Pancreas (tissue), 10 donors: ENCODE measurements at regions not wholly inside any gene's neighbourhood (a gene's known extent, or its start where the extent isn't known, plus 50 kb on each side); places are given as distances from the start of the nearest gene placed in this dataset.
A peak's percentile ranks its signal among the peaks of the same experiment; 100 is the strongest.

ENCODE experiments used
- ATAC-seq, 4 donors: fragments of 200-7000 bp; cut with Tn5 transposase; one replicate each; pipeline versions ENCODE4 v1.8.0 to v1.9.1; 2020; ENCODE audit warnings: mild to moderate bottlenecking in 4 of 4, moderate library complexity in 4 of 4
- DNase-seq, 6 donors: peaks; one replicate each; pipeline ENCODE4 v3.0.0-alpha.2; 2020
- FAIRE-seq: peaks from 2 replicates; lab custom pipeline; 2012; peaks lifted over from hg19 to GRCh38; lab: Jason Lieb, UNC
- H3K27ac ChIP-seq, 4 donors: fragments of 200-600 bp; sonication (generic); 1 replicate in 3 of 4; 2 replicates in 1 of 4; pipeline versions ENCODE4 v1.5.0 to v1.8.0; 2020
- H3K27me3 ChIP-seq, 4 donors: fragments of 200-600 bp; one replicate each; pipeline ENCODE4 v1.8.0; 2021
- H3K36me3 ChIP-seq, 3 donors: fragments of 200-600 bp; sonication (generic) in 1 of 3; one replicate each; pipeline versions ENCODE4 v1.5.0 to v1.8.0; 2020 to 2021
- H3K4me1 ChIP-seq, 3 donors: fragments of 200-600 bp; one replicate each; pipeline ENCODE4 v1.8.0; 2021
- H3K4me3 ChIP-seq, 4 donors: fragments of 200-600 bp; sonication (generic) in 2 of 4; one replicate each; pipeline versions ENCODE4 v1.5.0 to v1.8.0; 2020 to 2021
- H3K9me3 ChIP-seq, 4 donors: fragments of 200-600 bp; one replicate each; pipeline ENCODE4 v1.8.0; 2021
- WGBS, 2 donors: extraction: QIAGEN DNeasy Blood & Tissue Kit; methylation state at CpG; one replicate each; pipeline ENCODE4 v1.1.7; 2013; 5-methylcytosine and 5-hydroxymethylcytosine counted together
- intact Hi-C, 3 donors: fragments of 100-400 bp; cut with DNase I; formaldehyde crosslinking; loops; one replicate each; pipeline versions ENCODE4 v1.11.1 to v1.14.2; 2022
- TF ChIP-seq, protein P1 (sequence below), 4 donors: fragments of 200-600 bp; sonication (generic) in 3 of 4; IDR thresholded peaks; one replicate each; pipeline versions ENCODE4 v1.5.0 to v1.8.0; 2021; ENCODE audit warnings: antibody characterized with exemption in 4 of 4
- donor health status: healthy with polysubstance abuse.
- donor health status: DM: no; HTN: no; CAD: no; lungs with moderate emphysema.
- donor health status: DM: no; HTN: no; CAD: no.
- donor health status: control.
- donor health status: control.
- donor health status: Bipolar disorder and iron deficiency.
- donor health status: DM: yes; HTN: yes; CAD: no.
- donor health status: DM: no; HTN: no; CAD: no.
- donor health status: DM: no; HTN: no; CAD: no.
- donor health status: DM: yes; HTN: yes; CAD: no.

GRCh38 chr17:70772761-70773160 lies 603.4 kb downstream of the KCNJ2 start:
- intact Hi-C loops: no loop called here
- TF ChIP-seq, protein P1, sequence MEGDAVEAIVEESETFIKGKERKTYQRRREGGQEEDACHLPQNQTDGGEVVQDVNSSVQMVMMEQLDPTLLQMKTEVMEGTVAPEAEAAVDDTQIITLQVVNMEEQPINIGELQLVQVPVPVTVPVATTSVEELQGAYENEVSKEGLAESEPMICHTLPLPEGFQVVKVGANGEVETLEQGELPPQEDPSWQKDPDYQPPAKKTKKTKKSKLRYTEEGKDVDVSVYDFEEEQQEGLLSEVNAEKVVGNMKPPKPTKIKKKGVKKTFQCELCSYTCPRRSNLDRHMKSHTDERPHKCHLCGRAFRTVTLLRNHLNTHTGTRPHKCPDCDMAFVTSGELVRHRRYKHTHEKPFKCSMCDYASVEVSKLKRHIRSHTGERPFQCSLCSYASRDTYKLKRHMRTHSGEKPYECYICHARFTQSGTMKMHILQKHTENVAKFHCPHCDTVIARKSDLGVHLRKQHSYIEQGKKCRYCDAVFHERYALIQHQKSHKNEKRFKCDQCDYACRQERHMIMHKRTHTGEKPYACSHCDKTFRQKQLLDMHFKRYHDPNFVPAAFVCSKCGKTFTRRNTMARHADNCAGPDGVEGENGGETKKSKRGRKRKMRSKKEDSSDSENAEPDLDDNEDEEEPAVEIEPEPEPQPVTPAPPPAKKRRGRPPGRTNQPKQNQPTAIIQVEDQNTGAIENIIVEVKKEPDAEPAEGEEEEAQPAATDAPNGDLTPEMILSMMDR (IDR thresholded peaks at IDR 0.05): no peak
- Histone ChIP-seq H3K4me3 (no peak overlapping the region), H3K9me3 (no peaks in the 10 kb centered on the region), H3K27ac (no peak overlapping the region), H3K27me3 (peaks cover 0 to under 1% (median 0%) of the 10 kb centered on the region in 4 donors), H3K36me3 (no peaks in the 10 kb centered on the region), H3K4me1 (peaks cover 0 to under 1% (median 0%) of the 10 kb centered on the region in 3 donors)
- DNase-seq: no peak
- WGBS, 2 donors: 69 to 85% methylated on average over 7 of the region's 7 CpGs
- no peak for ATAC-seq
- FAIRE-seq: no peak

DNA sequence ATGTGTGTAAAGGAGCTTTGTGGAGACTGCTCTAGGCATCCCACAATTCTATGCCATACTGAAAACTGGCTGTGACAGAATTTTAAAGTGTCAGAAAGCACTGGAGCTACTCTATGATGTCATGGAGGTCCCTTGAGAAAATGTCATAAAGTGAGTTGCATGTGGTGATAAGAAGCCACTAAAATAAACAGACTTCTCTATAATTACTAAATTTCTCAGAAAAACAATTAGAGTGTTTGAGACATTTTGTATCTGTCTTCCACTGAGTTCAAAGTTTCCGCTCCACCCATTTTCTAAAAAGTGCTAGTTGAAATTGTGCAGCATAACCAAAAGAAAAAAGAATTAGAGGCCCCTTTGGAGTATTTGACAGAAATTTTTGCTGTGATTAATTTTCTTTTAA lies 603.9 kb downstream of the KCNJ2 start:
- H3K4me1 ChIP-seq: no peaks in the 10 kb centered on the region
- no peaks in the 10 kb centered on the region for H3K36me3 ChIP-seq
- intact Hi-C loops: no loop called here
- H3K27ac ChIP-seq: no peak overlapping the region
- DNase-seq: no peak
- no peak for ATAC-seq
- H3K9me3 ChIP-seq: no peaks in the 10 kb centered on the region
- H3K4me3 ChIP-seq: no peak overlapping the region
- WGBS, 2 donors: 94 to 97% methylated on average over 1 of the region's 1 CpG
- H3K27me3 ChIP-seq: no peaks in the 10 kb centered on the region
- FAIRE-seq: no peak
- TF ChIP-seq, protein P1 (IDR thresholded peaks at IDR 0.05): no peak

GRCh38 chr17:70774339-70775117 lies 605.2 kb downstream of the KCNJ2 start:
- FAIRE-seq (no peak), ATAC-seq (no peak), DNase-seq (no peak)
- TF ChIP-seq, protein P1 (IDR thresholded peaks at IDR 0.05): no peak
- Histone ChIP-seq H3K36me3 (no peaks in the 10 kb centered on the region), H3K4me1 (no peaks in the 10 kb centered on the region), H3K27ac (no peak overlapping the region), H3K27me3 (no peaks in the 10 kb centered on the region), H3K4me3 (no peak overlapping the region), H3K9me3 (no peaks in the 10 kb centered on the region)
- intact Hi-C loops: no loop called here

DNA sequence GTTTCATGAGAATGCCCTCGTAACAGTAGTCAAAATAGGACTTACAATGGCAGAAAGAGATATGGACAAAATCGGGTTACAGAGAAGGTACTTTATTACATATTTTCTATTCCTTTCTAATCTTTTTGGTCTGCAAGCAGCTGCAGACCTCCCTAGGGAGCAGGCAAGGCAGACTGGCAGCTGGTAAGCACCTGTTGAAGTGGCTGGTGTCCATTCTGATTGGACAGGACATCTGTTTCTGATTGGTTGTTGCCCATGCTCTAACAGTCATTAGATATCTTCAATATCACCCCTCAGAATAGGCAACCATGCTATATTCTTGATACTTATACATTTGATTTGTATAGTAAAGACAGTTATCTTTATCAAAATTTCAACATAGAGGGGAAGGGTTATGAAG lies 606.3 kb downstream of the KCNJ2 start:
- TF ChIP-seq, protein P1 (IDR thresholded peaks at IDR 0.05): no peak
- H3K9me3 ChIP-seq: no peaks in the 10 kb centered on the region
- intact Hi-C loops: no loop called here

DNA sequence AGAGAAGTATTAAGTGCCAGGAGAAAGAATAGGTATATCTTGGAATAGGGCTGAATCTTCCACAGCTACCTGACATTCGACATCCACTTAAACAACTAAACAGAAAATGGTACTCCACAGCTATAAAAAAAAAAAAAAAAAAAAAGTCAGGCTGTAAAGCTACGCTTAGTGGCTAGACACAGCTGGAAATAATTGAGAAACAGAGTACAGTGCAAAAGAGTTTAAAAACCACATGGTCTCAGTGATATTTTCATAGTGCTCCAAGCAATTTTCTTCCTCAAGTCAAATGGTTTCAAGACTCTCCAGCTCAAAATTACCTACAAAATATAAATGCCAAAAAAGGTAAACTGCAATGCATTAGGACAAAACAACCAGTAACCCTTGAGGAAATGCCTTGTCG lies 607.1 kb downstream of the KCNJ2 start:
- TF ChIP-seq, protein P1 (IDR thresholded peaks at IDR 0.05): no peak
- H3K36me3 ChIP-seq: no peaks in the 10 kb centered on the region
- WGBS, 2 donors: 67 to 79% methylated on average over 3 of the region's 3 CpGs
- DNase-seq: no peak
- H3K4me3 ChIP-seq: no peak overlapping the region
- no peaks in the 10 kb centered on the region for H3K4me1 ChIP-seq
- H3K27ac ChIP-seq: no peak overlapping the region
- no peak for FAIRE-seq
- H3K27me3 ChIP-seq: no peaks in the 10 kb centered on the region
- no peak for ATAC-seq
- intact Hi-C loops: no loop called here
- no peaks in the 10 kb centered on the region for H3K9me3 ChIP-seq

More for the DNA sequence above, 606.3 kb downstream of the KCNJ2 start:
- DNase-seq (peak in 1 of 6 donors; percentile 12), FAIRE-seq (no peak), ATAC-seq (peak in 1 of 4 donors; percentile 21)
- Histone ChIP-seq H3K36me3 (no peaks in the 10 kb centered on the region), H3K27me3 (no peaks in the 10 kb centered on the region), H3K4me3 (no peak overlapping the region), H3K4me1 (no peaks in the 10 kb centered on the region), H3K27ac (no peak overlapping the region)
- WGBS, 2 donors: 49 to 61% methylated on average over 2 of the region's 2 CpGs
